ENCODE measurements at regions not wholly inside any gene's neighbourhood (a gene's known extent, or its start where the extent isn't known, plus 50 kb on each side); places are given as distances from the start of the nearest gene placed in this dataset.
"Not testable (repeated sequence)": the region's sequence is repeated elsewhere in the genome, so short reads cannot be mapped to it uniquely, and the experiment has no call there.

- Histone ChIP-seq H2AFZ (ENCODE audit: low read length) (no peak overlapping the region), H4K20me1 (ENCODE audit: insufficient read depth, low read length) (no peaks in the 10 kb centered on the region), H3K4me3 (ENCODE audit: insufficient read depth, low read length) (no peak overlapping the region), H3K79me2 (ENCODE audit: insufficient read depth, low read length) (no peaks in the 10 kb centered on the region), H3K27me3 (ENCODE audit: insufficient read depth, low read length) (no peaks in the 10 kb centered on the region), H3K27ac (ENCODE audit: low read depth, low read length) (no peak overlapping the region), H3K9me3 (ENCODE audit: low read depth, low read length) (no peaks in the 10 kb centered on the region), H3K4me1 (ENCODE audit: insufficient read depth, low read length) (no peaks in the 10 kb centered on the region), H3K4me2 (ENCODE audit: insufficient read depth, low read length) (no peak overlapping the region), H3K36me3 (ENCODE audit: insufficient read depth, low read length) (no peaks in the 10 kb centered on the region)
- TF ChIP-seq CTCF (IDR thresholded peaks at IDR 0.05; ENCODE audit: extremely low read depth, low read depth, low read length) = no peak
- DNase-seq (ENCODE audit: insufficient read length, low spot score, missing footprints) = no peak
Measured at GRCh38 chr11:21653951-21654421, 538.9 kb upstream of the ANO5 start.

DNA sequence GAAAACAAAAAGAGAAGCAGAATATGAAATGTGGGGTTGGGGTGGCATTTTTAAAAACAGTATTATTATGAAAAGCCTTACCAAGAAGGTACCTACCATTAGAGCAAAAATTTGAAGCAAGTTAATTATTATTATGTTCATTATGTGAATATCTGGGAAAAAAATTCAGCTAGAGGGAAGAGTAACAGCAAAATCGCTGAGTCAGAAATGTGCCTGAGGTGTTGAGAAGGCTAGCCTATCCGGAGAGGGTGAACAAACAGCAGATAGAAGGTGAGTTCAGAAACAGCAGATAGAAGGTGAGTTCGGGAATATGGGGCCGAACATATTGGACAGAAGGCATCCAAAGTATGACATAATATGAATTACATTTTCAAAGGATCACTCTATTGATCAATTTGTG is 536.8 kb upstream of the ANO5 start:
- no peak overlapping the region for H3K4me2 ChIP-seq (ENCODE audit: insufficient read depth, low read length)
- H3K4me3 ChIP-seq (ENCODE audit: insufficient read depth, low read length) = no peak overlapping the region
- H4K20me1 ChIP-seq (ENCODE audit: insufficient read depth, low read length) = no peaks in the 10 kb centered on the region
- no peak overlapping the region for H2AFZ ChIP-seq (ENCODE audit: low read length)
- no peaks in the 10 kb centered on the region for H3K4me1 ChIP-seq (ENCODE audit: insufficient read depth, low read length)
- no peaks in the 10 kb centered on the region for H3K9me3 ChIP-seq (ENCODE audit: low read depth, low read length)
- no peak for DNase-seq (ENCODE audit: insufficient read length, low spot score, missing footprints)
- H3K27me3 ChIP-seq (ENCODE audit: insufficient read depth, low read length) = no peaks in the 10 kb centered on the region
- no peaks in the 10 kb centered on the region for H3K79me2 ChIP-seq (ENCODE audit: insufficient read depth, low read length)
- no peaks in the 10 kb centered on the region for H3K36me3 ChIP-seq (ENCODE audit: insufficient read depth, low read length)
- H3K27ac ChIP-seq (ENCODE audit: low read depth, low read length) = no peak overlapping the region
- TF ChIP-seq CTCF (IDR thresholded peaks at IDR 0.05; ENCODE audit: extremely low read depth, low read depth, low read length) = no peak

DNA sequence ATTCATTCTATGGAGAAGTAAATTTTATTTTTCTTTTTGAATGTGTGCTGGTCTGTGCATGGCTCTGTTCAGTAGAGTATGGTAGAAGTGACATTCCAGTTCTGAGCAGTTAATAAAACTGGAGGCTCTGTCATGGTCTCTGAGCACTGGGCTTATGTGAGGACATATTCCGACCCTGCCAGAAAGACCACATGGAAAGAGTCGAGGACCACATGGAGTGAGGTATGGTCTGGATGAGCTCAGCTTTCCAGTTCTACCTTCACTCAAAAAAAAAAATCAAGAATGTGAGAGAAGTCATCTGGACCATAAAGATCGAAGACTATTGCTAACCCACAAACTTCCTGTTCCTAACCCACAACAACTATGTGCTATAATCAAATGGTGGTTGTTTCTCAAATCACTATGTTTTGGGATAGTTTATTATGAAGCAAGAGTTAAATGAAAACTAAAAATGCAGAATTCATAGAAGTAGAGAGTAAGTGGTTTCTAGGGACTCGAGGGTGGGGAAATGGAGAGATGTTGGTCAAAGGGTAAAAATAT is 534.2 kb upstream of the ANO5 start:
- no peak for DNase-seq (ENCODE audit: insufficient read length, low spot score, missing footprints)
- no peak overlapping the region for H3K4me3 ChIP-seq (ENCODE audit: insufficient read depth, low read length)
- no peak overlapping the region for H2AFZ ChIP-seq (ENCODE audit: low read length)
- H3K27me3 ChIP-seq (ENCODE audit: insufficient read depth, low read length) = no peaks in the 10 kb centered on the region
- H3K4me1 ChIP-seq (ENCODE audit: insufficient read depth, low read length) = no peaks in the 10 kb centered on the region
- H3K9me3 ChIP-seq (ENCODE audit: low read depth, low read length) = no peaks in the 10 kb centered on the region
- no peak for TF ChIP-seq CTCF (IDR thresholded peaks at IDR 0.05; ENCODE audit: extremely low read depth, low read depth, low read length)
- no peaks in the 10 kb centered on the region for H4K20me1 ChIP-seq (ENCODE audit: insufficient read depth, low read length)
- no peak overlapping the region for H3K27ac ChIP-seq (ENCODE audit: low read depth, low read length)
- H3K4me2 ChIP-seq (ENCODE audit: insufficient read depth, low read length) = no peak overlapping the region
- H3K79me2 ChIP-seq (ENCODE audit: insufficient read depth, low read length) = no peaks in the 10 kb centered on the region
- no peaks in the 10 kb centered on the region for H3K36me3 ChIP-seq (ENCODE audit: insufficient read depth, low read length)

DNA sequence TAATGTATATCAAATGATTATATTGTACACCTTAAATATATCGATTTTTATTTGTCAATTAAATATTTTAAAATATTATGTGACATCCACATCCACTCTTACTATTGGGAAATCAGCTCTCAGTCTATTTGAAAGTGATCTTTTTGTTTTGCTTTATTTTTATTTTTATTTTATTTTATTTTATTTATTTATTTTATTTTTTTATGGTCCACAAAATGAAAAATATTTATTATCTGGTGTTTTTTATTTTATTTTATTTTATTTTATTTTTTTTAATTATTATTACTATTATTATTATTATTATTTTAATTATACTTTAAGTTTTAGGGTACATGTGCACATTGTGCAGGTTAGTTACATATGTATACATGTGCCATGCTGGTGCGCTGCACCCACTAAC is 533.5 kb upstream of the ANO5 start:
- not testable (repeated sequence) for H3K9me3 ChIP-seq (ENCODE audit: low read depth, low read length); H2AFZ ChIP-seq (ENCODE audit: low read length); H3K4me1 ChIP-seq (ENCODE audit: insufficient read depth, low read length); H3K4me3 ChIP-seq (ENCODE audit: insufficient read depth, low read length); H4K20me1 ChIP-seq (ENCODE audit: insufficient read depth, low read length); H3K27me3 ChIP-seq (ENCODE audit: insufficient read depth, low read length); H3K79me2 ChIP-seq (ENCODE audit: insufficient read depth, low read length); H3K4me2 ChIP-seq (ENCODE audit: insufficient read depth, low read length); H3K36me3 ChIP-seq (ENCODE audit: insufficient read depth, low read length); H3K27ac ChIP-seq (ENCODE audit: low read depth, low read length); DNase-seq (ENCODE audit: insufficient read length, low spot score, missing footprints)

Measured in osteoblast (primary cell).